ENCODE measurements at regions not wholly inside any gene's neighbourhood (a gene's known extent, or its start where the extent isn't known, plus 50 kb on each side); places are given as distances from the start of the nearest gene placed in this dataset.

GRCh38 chr1:113252166-113252565, 138.1 kb upstream of the MAGI3 start:
- H3K4me3 ChIP-seq (replicated peaks in 1 of 4; ENCODE audit: control extremely low read depth in 1 of 4, insufficient read depth in 1 of 4, low read depth in 3 of 4, low read length in 4 of 4) = no peak overlapping the region
- H3K27ac ChIP-seq (ENCODE audit: insufficient read depth, low read length) = no peak overlapping the region
- H3K9me3 ChIP-seq (ENCODE audit: control insufficient read depth, insufficient read depth, low read depth, low read length) = no peaks in the 10 kb centered on the region
- DNase-seq (ENCODE audit: low read depth in 2 of 2) = no peak
- H2AFZ ChIP-seq (ENCODE audit: low read length) = no peak overlapping the region
- H3K9ac ChIP-seq (ENCODE audit: insufficient read depth, low read length) = no peak overlapping the region
- no peaks in the 10 kb centered on the region for H3K36me3 ChIP-seq (ENCODE audit: control insufficient read depth, insufficient read depth, low read length)
- no peaks in the 10 kb centered on the region for H3K79me2 ChIP-seq (ENCODE audit: control insufficient read depth, insufficient read depth, low read length)
- peaks cover 7% of the 10 kb centered on the region for H3K27me3 ChIP-seq (ENCODE audit: control insufficient read depth, insufficient read depth, low read length)
- H4K20me1 ChIP-seq (ENCODE audit: control insufficient read depth, extremely low read depth, insufficient read depth, low read length) = no peaks in the 10 kb centered on the region
- no peak overlapping the region for H3K4me2 ChIP-seq (ENCODE audit: extremely low read depth, insufficient read depth, low read length)
- TF ChIP-seq EZH2 (IDR thresholded peaks at IDR 0.05; ENCODE audit: low read length, missing control alignments) = no peak
- TF ChIP-seq CTCF (conservative IDR thresholded peaks at IDR 0.05 in 1 of 2, IDR thresholded peaks at IDR 0.05 in 1 of 2; ENCODE audit: low read depth in 1 of 2, low read length in 2 of 2) = no peak
- no peaks in the 10 kb centered on the region for H3K4me1 ChIP-seq (ENCODE audit: control insufficient read depth, extremely low read depth, insufficient read depth, low read length)

DNA sequence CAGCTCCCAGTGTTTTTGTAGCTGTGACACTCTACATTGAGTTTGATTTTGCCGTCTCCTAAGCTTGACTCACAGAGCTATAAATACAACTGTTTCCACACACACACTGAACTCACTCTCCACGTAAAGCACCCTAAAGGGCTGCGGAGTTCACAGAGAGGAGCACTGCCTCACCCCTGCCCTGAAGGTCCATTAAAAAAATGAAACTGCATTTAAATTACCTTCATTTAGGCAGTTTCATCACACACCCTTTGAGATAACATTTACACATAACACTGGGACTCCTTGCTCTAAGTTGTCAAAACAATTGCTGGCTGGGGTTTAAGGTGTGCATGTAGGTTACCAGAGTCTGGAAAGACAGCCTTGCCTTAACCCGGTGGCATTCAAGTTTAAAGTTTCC, 137.1 kb upstream of the MAGI3 start:
- no peak overlapping the region for H3K4me2 ChIP-seq (ENCODE audit: extremely low read depth, insufficient read depth, low read length)
- no peaks in the 10 kb centered on the region for H3K36me3 ChIP-seq (ENCODE audit: control insufficient read depth, insufficient read depth, low read length)
- no peaks in the 10 kb centered on the region for H3K4me1 ChIP-seq (ENCODE audit: control insufficient read depth, extremely low read depth, insufficient read depth, low read length)
- no peaks in the 10 kb centered on the region for H4K20me1 ChIP-seq (ENCODE audit: control insufficient read depth, extremely low read depth, insufficient read depth, low read length)
- no peak overlapping the region for H3K4me3 ChIP-seq (replicated peaks in 1 of 4; ENCODE audit: control extremely low read depth in 1 of 4, insufficient read depth in 1 of 4, low read depth in 3 of 4, low read length in 4 of 4)
- no peak overlapping the region for H2AFZ ChIP-seq (ENCODE audit: low read length)
- TF ChIP-seq CTCF (conservative IDR thresholded peaks at IDR 0.05 in 1 of 2, IDR thresholded peaks at IDR 0.05 in 1 of 2; ENCODE audit: low read depth in 1 of 2, low read length in 2 of 2) (no peak), EZH2 (IDR thresholded peaks at IDR 0.05; ENCODE audit: low read length, missing control alignments) (no peak)
- H3K27me3 ChIP-seq (ENCODE audit: control insufficient read depth, insufficient read depth, low read length) = no peaks in the 10 kb centered on the region
- no peak overlapping the region for H3K9ac ChIP-seq (ENCODE audit: insufficient read depth, low read length)
- H3K79me2 ChIP-seq (ENCODE audit: control insufficient read depth, insufficient read depth, low read length) = no peaks in the 10 kb centered on the region
- H3K27ac ChIP-seq (ENCODE audit: insufficient read depth, low read length) = no peak overlapping the region
- DNase-seq (ENCODE audit: low read depth in 2 of 2) = no peak
- no peaks in the 10 kb centered on the region for H3K9me3 ChIP-seq (ENCODE audit: control insufficient read depth, insufficient read depth, low read depth, low read length)

GRCh38 chr1:113253590-113253989, 136.7 kb upstream of the MAGI3 start:
- Histone ChIP-seq H3K9me3 (ENCODE audit: control insufficient read depth, insufficient read depth, low read depth, low read length) (no peaks in the 10 kb centered on the region), H3K4me1 (ENCODE audit: control insufficient read depth, extremely low read depth, insufficient read depth, low read length) (no peaks in the 10 kb centered on the region), H3K4me2 (ENCODE audit: extremely low read depth, insufficient read depth, low read length) (no peak overlapping the region), H4K20me1 (ENCODE audit: control insufficient read depth, extremely low read depth, insufficient read depth, low read length) (no peaks in the 10 kb centered on the region), H3K79me2 (ENCODE audit: control insufficient read depth, insufficient read depth, low read length) (no peaks in the 10 kb centered on the region), H3K9ac (ENCODE audit: insufficient read depth, low read length) (no peak overlapping the region), H3K27me3 (ENCODE audit: control insufficient read depth, insufficient read depth, low read length) (no peaks in the 10 kb centered on the region), H3K36me3 (ENCODE audit: control insufficient read depth, insufficient read depth, low read length) (no peaks in the 10 kb centered on the region), H3K4me3 (replicated peaks in 1 of 4; ENCODE audit: control extremely low read depth in 1 of 4, insufficient read depth in 1 of 4, low read depth in 3 of 4, low read length in 4 of 4) (no peak overlapping the region), H3K27ac (ENCODE audit: insufficient read depth, low read length) (no peak overlapping the region), H2AFZ (ENCODE audit: low read length) (no peak overlapping the region)
- DNase-seq (ENCODE audit: low read depth in 2 of 2) = no peak
- TF ChIP-seq EZH2 (IDR thresholded peaks at IDR 0.05; ENCODE audit: low read length, missing control alignments) (no peak), CTCF (conservative IDR thresholded peaks at IDR 0.05 in 1 of 2, IDR thresholded peaks at IDR 0.05 in 1 of 2; ENCODE audit: low read depth in 1 of 2, low read length in 2 of 2) (no peak)
